ENCODE measurements at regions not wholly inside any gene's neighbourhood (a gene's known extent, or its start where the extent isn't known, plus 50 kb on each side); places are given as distances from the start of the nearest gene placed in this dataset.

GRCh38 chr13:76683854-76684253 is 202.4 kb downstream of the KCTD12 start:
- TF ChIP-seq POLR2A (IDR thresholded peaks at IDR 0.05; ENCODE audit: low read depth, low read length) (no peak), POLR2AphosphoS5 (IDR thresholded peaks at IDR 0.05; ENCODE audit: low read depth, low read length) (no peak), SPI1 (IDR thresholded peaks at IDR 0.05; ENCODE audit: low read depth, low read length) (no peak), TAF1 (IDR thresholded peaks at IDR 0.05; ENCODE audit: low read depth, low read length) (no peak)
